Neural progenitor cell (in vitro differentiated cells): ENCODE measurements at regions not wholly inside any gene's neighbourhood (a gene's known extent, or its start where the extent isn't known, plus 50 kb on each side); places are given as distances from the start of the nearest gene placed in this dataset.

Source experiments
- DNase-seq: peaks from one replicate; pipeline ENCODE4 v3.0.0-alpha.2; 2016; ENCODE audit warnings: low spot score
- H2AFZ ChIP-seq: fragments of 200-600 bp; sonication (generic); replicated peaks from 2 replicates; pipeline ENCODE4 v1.6.1; 2016; ENCODE audit warnings: antibody characterized with exemption
- H3F3A ChIP-seq: fragments of 200-600 bp; sonication (generic); 2 replicates; pipeline ENCODE4 v1.6.1; 2016; ENCODE audit warnings: antibody characterized with exemption, low read depth
- H3K27ac ChIP-seq: fragments of 200-600 bp; sonication (generic); 2 replicates; pipeline ENCODE4 v1.5.1; 2016; ENCODE audit warnings: mild to moderate bottlenecking
- H3K27me3 ChIP-seq: fragments of 200-600 bp; sonication (generic); 2 replicates; pipeline ENCODE4 v1.6.1; 2016; ENCODE audit warnings: mild to moderate bottlenecking, moderate library complexity
- H3K36me3 ChIP-seq: fragments of 200-600 bp; sonication (generic); 2 replicates; pipeline ENCODE4 v1.5.1; 2016
- H3K4me1 ChIP-seq: fragments of 200-600 bp; sonication (generic); 2 replicates; pipeline ENCODE4 v1.6.1; 2016; ENCODE audit warnings: mixed run types
- H3K4me2 ChIP-seq: fragments of 200-600 bp; sonication (generic); 2 replicates; pipeline ENCODE4 v1.6.1; 2016
- H3K4me3 ChIP-seq: fragments of 200-600 bp; sonication (generic); 2 replicates; pipeline ENCODE4 v1.5.1; 2016
- H3K79me2 ChIP-seq: fragments of 200-600 bp; sonication (generic); 2 replicates; pipeline ENCODE4 v1.6.1; 2016; ENCODE audit warnings: low read depth
- H3K9ac ChIP-seq: fragments of 200-600 bp; sonication (generic); 2 replicates; pipeline ENCODE4 v1.6.1; 2016
- H3K9me3 ChIP-seq: fragments of 200-600 bp; sonication (generic); 2 replicates; pipeline ENCODE4 v1.5.1; 2016; ENCODE audit warnings: low read depth
- H4K20me1 ChIP-seq: fragments of 200-600 bp; sonication (generic); 2 replicates; pipeline ENCODE4 v1.6.1; 2016; ENCODE audit warnings: low read depth
- H3K27ac Mint-ChIP-seq: 3 replicates; pipeline ENCODE4 v1.8.0; 2021; ENCODE audit warnings: mixed read lengths
- H3K27me3 Mint-ChIP-seq: 2 replicates; pipeline ENCODE4 v1.8.0; 2022; ENCODE audit warnings: low read depth, mild to moderate bottlenecking, inconsistent platforms, moderate library complexity, mixed read lengths; ENCODE audit not compliant: insufficient read depth
- H3K36me3 Mint-ChIP-seq: 3 replicates; pipeline ENCODE4 v1.8.0; 2021; ENCODE audit warnings: mixed read lengths
- H3K4me1 Mint-ChIP-seq: 3 replicates; pipeline ENCODE4 v1.8.0; 2021; ENCODE audit warnings: mixed read lengths
- H3K4me3 Mint-ChIP-seq: 3 replicates; pipeline ENCODE4 v1.8.0; 2021; ENCODE audit warnings: mild to moderate bottlenecking, moderate library complexity, mixed read lengths
- H3K9me3 Mint-ChIP-seq: 3 replicates; pipeline ENCODE4 v1.8.0; 2020; ENCODE audit warnings: mixed read lengths
- CTCF ChIP-seq: fragments of 200-600 bp; sonication (generic); IDR thresholded peaks from 2 replicates; pipeline ENCODE4 v1.5.1; 2017; ENCODE audit warnings: antibody characterized with exemption, mild to moderate bottlenecking
- EZH2 ChIP-seq: fragments of 200-600 bp; sonication (generic); IDR thresholded peaks from 2 replicates; pipeline ENCODE4 v1.6.1; 2017; ENCODE audit warnings: antibody characterized with exemption, mild to moderate bottlenecking, moderate library complexity
- EZH2phosphoT487 ChIP-seq: fragments of 200-600 bp; sonication (generic); IDR thresholded peaks from 2 replicates; pipeline ENCODE4 v1.6.1; 2017; ENCODE audit warnings: antibody characterized with exemption

- no peaks in the 10 kb centered on the region for H3K27me3 Mint-ChIP-seq
- Histone ChIP-seq H3K4me2 (no peak overlapping the region), H4K20me1 (no peaks in the 10 kb centered on the region), H3K9me3 (no peaks in the 10 kb centered on the region), H3K27ac (no peak overlapping the region), H3K79me2 (no peaks in the 10 kb centered on the region), H3K4me1 (no peaks in the 10 kb centered on the region), H3F3A (no peaks in the 10 kb centered on the region), H3K36me3 (no peaks in the 10 kb centered on the region), H3K4me3 (no peak overlapping the region), H3K27me3 (no peaks in the 10 kb centered on the region), H3K9ac (no peak overlapping the region), H2AFZ (no peak overlapping the region)
- no peaks in the 10 kb centered on the region for H3K9me3 Mint-ChIP-seq
- H3K4me3 Mint-ChIP-seq, result no peak overlapping the region
- no peak overlapping the region for H3K27ac Mint-ChIP-seq
- H3K36me3 Mint-ChIP-seq, result no peaks in the 10 kb centered on the region
- TF ChIP-seq EZH2phosphoT487 (no peak), CTCF (no peak), EZH2 (no peak)
- no peak for DNase-seq
- no peaks in the 10 kb centered on the region for H3K4me1 Mint-ChIP-seq
Measured at GRCh38 chr5:99316484-99316883, 387.7 kb upstream of the CHD1 start.

- Histone ChIP-seq H3F3A (no peaks in the 10 kb centered on the region), H3K9ac (no peak overlapping the region), H2AFZ (no peak overlapping the region), H3K4me3 (no peak overlapping the region), H3K79me2 (no peaks in the 10 kb centered on the region), H3K9me3 (no peaks in the 10 kb centered on the region), H4K20me1 (no peaks in the 10 kb centered on the region), H3K27me3 (no peaks in the 10 kb centered on the region), H3K4me1 (no peaks in the 10 kb centered on the region), H3K4me2 (no peak overlapping the region), H3K27ac (no peak overlapping the region), H3K36me3 (no peaks in the 10 kb centered on the region)
- H3K27ac Mint-ChIP-seq, result no peak overlapping the region
- no peaks in the 10 kb centered on the region for H3K36me3 Mint-ChIP-seq
- no peaks in the 10 kb centered on the region for H3K9me3 Mint-ChIP-seq
- H3K4me3 Mint-ChIP-seq, result no peak overlapping the region
- no peak for DNase-seq
- no peak for TF ChIP-seq EZH2phosphoT487
- H3K4me1 Mint-ChIP-seq, result no peaks in the 10 kb centered on the region
- H3K27me3 Mint-ChIP-seq, result no peaks in the 10 kb centered on the region
Measured at GRCh38 chr5:99315413-99316183, 386.8 kb upstream of the CHD1 start.

GRCh38 chr5:99314721-99315120 is 385.9 kb upstream of the CHD1 start:
- no peaks in the 10 kb centered on the region for H3K4me1 ChIP-seq
- no peaks in the 10 kb centered on the region for H3K36me3 ChIP-seq
- H3K9me3 Mint-ChIP-seq, result no peaks in the 10 kb centered on the region
- H3K4me1 Mint-ChIP-seq, result no peaks in the 10 kb centered on the region
- no peak overlapping the region for H3K4me2 ChIP-seq
- TF ChIP-seq CTCF (no peak), EZH2 (no peak), EZH2phosphoT487 (no peak)
- H3K4me3 ChIP-seq, result no peak overlapping the region
- H4K20me1 ChIP-seq, result no peaks in the 10 kb centered on the region
- H3K9ac ChIP-seq, result no peak overlapping the region
- H3K9me3 ChIP-seq, result no peaks in the 10 kb centered on the region
- H3K79me2 ChIP-seq, result no peaks in the 10 kb centered on the region
- H3K27me3 ChIP-seq, result no peaks in the 10 kb centered on the region
- no peaks in the 10 kb centered on the region for H3K36me3 Mint-ChIP-seq
- no peak overlapping the region for H3K27ac Mint-ChIP-seq
- no peaks in the 10 kb centered on the region for H3K27me3 Mint-ChIP-seq
- DNase-seq, result no peak
- no peak overlapping the region for H3K27ac ChIP-seq
- H2AFZ ChIP-seq, result no peak overlapping the region
- H3F3A ChIP-seq, result no peaks in the 10 kb centered on the region
- no peak overlapping the region for H3K4me3 Mint-ChIP-seq

- Histone ChIP-seq H3F3A (no peaks in the 10 kb centered on the region), H3K4me3 (no peak overlapping the region), H3K27me3 (no peaks in the 10 kb centered on the region), H3K79me2 (no peaks in the 10 kb centered on the region), H3K9me3 (no peaks in the 10 kb centered on the region), H3K4me1 (no peaks in the 10 kb centered on the region), H4K20me1 (no peaks in the 10 kb centered on the region), H2AFZ (no peak overlapping the region), H3K27ac (no peak overlapping the region), H3K36me3 (no peaks in the 10 kb centered on the region), H3K9ac (no peak overlapping the region), H3K4me2 (no peak overlapping the region)
- no peaks in the 10 kb centered on the region for H3K4me1 Mint-ChIP-seq
- no peak overlapping the region for H3K27ac Mint-ChIP-seq
- no peak for DNase-seq
- no peaks in the 10 kb centered on the region for H3K9me3 Mint-ChIP-seq
- TF ChIP-seq CTCF (no peak), EZH2phosphoT487 (no peak), EZH2 (no peak)
- H3K27me3 Mint-ChIP-seq, result no peaks in the 10 kb centered on the region
- H3K36me3 Mint-ChIP-seq, result no peaks in the 10 kb centered on the region
- H3K4me3 Mint-ChIP-seq, result no peak overlapping the region
Measured at GRCh38 chr5:99308131-99308530, 379.3 kb upstream of the CHD1 start.
